Left colon (tissue), 2 donors: ENCODE measurements at regions not wholly inside any gene's neighbourhood (a gene's known extent, or its start where the extent isn't known, plus 50 kb on each side); places are given as distances from the start of the nearest gene placed in this dataset.

Experiments
- ATAC-seq: fragments of 200-7000 bp; cut with Tn5 transposase; one replicate; pipeline ENCODE4 v1.9.1; 2020; ENCODE audit warnings: mild to moderate bottlenecking, moderate library complexity
- DNase-seq, 2 donors: peaks; one replicate each; pipeline ENCODE4 v3.0.0-alpha.2; 2020
- intact Hi-C, 2 donors: fragments of 100-400 bp; cut with DNase I in 1 of 2; cut with micrococcal nuclease in 1 of 2; formaldehyde crosslinking; loops; one replicate each; pipeline versions ENCODE4 v1.11.2 to v1.14.0; 2022; cut with DNase I, micrococcal nuclease
- donor health status: DM: no; HTN: no; CAD: no.
- donor health status: DM: yes; HTN: yes; CAD: no.

- DNase-seq (no peak), ATAC-seq (no peak)
- intact Hi-C loops: no loop called here
These were observed 283.2 kb downstream of the PCDH18 start for GRCh38 chr4:137249112-137249511.

- no peak for ATAC-seq
- intact Hi-C loops: no loop called here
- no peak for DNase-seq
These were observed 293.7 kb downstream of the PCDH18 start for GRCh38 chr4:137238456-137239162.

GRCh38 chr4:137226900-137227299 lies 305.4 kb downstream of the PCDH18 start:
- no peak for ATAC-seq
- DNase-seq: no peak
- intact Hi-C loops: no loop called here

- ATAC-seq: no peak
- no peak for DNase-seq
- intact Hi-C loops: no loop called here
These were observed 306.1 kb downstream of the PCDH18 start for GRCh38 chr4:137226221-137226620.

- intact Hi-C loops: no loop called here
- ATAC-seq: no peak
- no peak for DNase-seq
These were observed 318.7 kb downstream of the PCDH18 start for GRCh38 chr4:137213372-137214173.

GRCh38 chr4:137212601-137213000 lies 319.7 kb downstream of the PCDH18 start:
- intact Hi-C loops: no loop called here
- no peak for ATAC-seq

GRCh38 chr4:137209240-137209639 lies 323.1 kb downstream of the PCDH18 start:
- no peak for ATAC-seq
- DNase-seq: no peak
- intact Hi-C loops: no loop called here

More at GRCh38 chr4:137212601-137213000, 319.7 kb downstream of the PCDH18 start:
- no peak for DNase-seq

GRCh38 chr4:137206781-137207180 lies 325.5 kb downstream of the PCDH18 start:
- ATAC-seq: no peak
- DNase-seq: no peak
- intact Hi-C loops: no loop called here

GRCh38 chr4:137203601-137204000 lies 328.7 kb downstream of the PCDH18 start:
- intact Hi-C loops: no loop called here
- ATAC-seq (no peak), DNase-seq (no peak)

- DNase-seq (no peak), ATAC-seq (no peak)
- intact Hi-C loops: no loop called here
These were observed 332.0 kb downstream of the PCDH18 start for GRCh38 chr4:137200322-137200721.

GRCh38 chr4:137198791-137199190 lies 333.5 kb downstream of the PCDH18 start:
- ATAC-seq (no peak), DNase-seq (no peak)
- intact Hi-C loops: no loop called here

- intact Hi-C loops: no loop called here
- no peak for ATAC-seq
- DNase-seq: no peak
These were observed 337.6 kb downstream of the PCDH18 start for GRCh38 chr4:137194670-137195069.

GRCh38 chr4:137193564-137193963 lies 338.7 kb downstream of the PCDH18 start:
- ATAC-seq (no peak), DNase-seq (no peak)
- intact Hi-C loops: no loop called here

- intact Hi-C loops: no loop called here
- no peak for ATAC-seq
These were observed 350.9 kb downstream of the PCDH18 start for GRCh38 chr4:137181293-137181899.

GRCh38 chr4:137180349-137180748 lies 351.9 kb downstream of the PCDH18 start:
- intact Hi-C loops: no loop called here
- no peak for ATAC-seq
- no peak for DNase-seq

More at GRCh38 chr4:137181293-137181899, 350.9 kb downstream of the PCDH18 start:
- DNase-seq: no peak

GRCh38 chr4:137156807-137157206 lies 375.5 kb downstream of the PCDH18 start:
- DNase-seq (no peak), ATAC-seq (no peak)
- intact Hi-C loops: no loop called here

GRCh38 chr4:137156054-137156453 lies 376.2 kb downstream of the PCDH18 start:
- DNase-seq: no peak
- ATAC-seq: no peak
- intact Hi-C loops: no loop called here

GRCh38 chr4:137131201-137131600 lies 401.1 kb downstream of the PCDH18 start:
- ATAC-seq (no peak), DNase-seq (no peak)
- intact Hi-C loops: no loop called here

- ATAC-seq: no peak
- intact Hi-C loops: no loop called here
- no peak for DNase-seq
These were observed 402.4 kb downstream of the PCDH18 start for GRCh38 chr4:137129845-137130244.

- DNase-seq (no peak), ATAC-seq (no peak)
- intact Hi-C loops: no loop called here
These were observed 402.9 kb downstream of the PCDH18 start for GRCh38 chr4:137129441-137129840.
